GM19035 (cell line): ENCODE measurements at regions not wholly inside any gene's neighbourhood (a gene's known extent, or its start where the extent isn't known, plus 50 kb on each side); places are given as distances from the start of the nearest gene placed in this dataset.
A peak's percentile ranks its signal among the peaks of the same experiment; 100 is the strongest.
"Not testable (repeated sequence)": the region's sequence is repeated elsewhere in the genome, so short reads cannot be mapped to it uniquely, and the experiment has no call there.

Experiments
- ATAC-seq: cut with Tn5 transposase; IDR thresholded peaks from one replicate; pipeline ENCODE4 v1.9.1; 2021; ENCODE audit not compliant: unreplicated experiment

DNA sequence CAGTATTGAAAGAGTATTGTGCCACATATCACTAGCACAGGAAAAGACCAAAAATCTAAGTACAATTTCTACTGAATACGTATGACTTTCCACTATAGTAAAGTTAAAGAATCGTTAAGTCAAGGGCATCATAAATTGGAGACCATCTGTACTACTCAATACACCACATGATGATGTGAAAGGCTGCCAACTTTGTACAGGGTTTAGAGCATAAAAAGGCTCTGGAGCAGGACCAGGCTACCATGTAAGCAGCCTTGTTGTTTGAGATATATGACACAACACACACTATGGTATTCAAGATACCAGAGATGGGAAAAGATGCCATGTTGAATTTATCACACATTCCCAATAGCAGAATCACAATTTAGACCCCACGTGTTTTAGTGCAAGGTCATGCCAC is 294.9 kb upstream of the TRPC5 start:
- no peak for ATAC-seq

DNA sequence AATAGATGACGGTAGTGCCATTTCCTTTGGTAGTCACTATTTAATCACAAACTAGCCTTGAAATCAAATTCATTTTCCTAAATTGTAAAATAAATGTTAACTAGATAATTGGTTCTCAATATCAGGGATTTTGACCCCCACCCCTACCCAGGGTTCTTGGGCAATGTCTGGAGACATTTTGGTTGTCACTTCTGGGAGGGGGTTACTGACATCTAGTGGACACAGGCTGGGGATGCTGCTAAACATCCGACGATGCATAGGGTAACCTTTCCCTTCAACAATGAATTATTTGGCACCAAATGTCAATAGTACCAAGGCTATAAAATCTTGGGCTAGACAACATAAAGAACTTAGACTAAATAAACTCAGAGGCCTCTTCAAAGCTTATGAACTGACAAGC is 285.8 kb upstream of the TRPC5 start:
- no peak for ATAC-seq

DNA sequence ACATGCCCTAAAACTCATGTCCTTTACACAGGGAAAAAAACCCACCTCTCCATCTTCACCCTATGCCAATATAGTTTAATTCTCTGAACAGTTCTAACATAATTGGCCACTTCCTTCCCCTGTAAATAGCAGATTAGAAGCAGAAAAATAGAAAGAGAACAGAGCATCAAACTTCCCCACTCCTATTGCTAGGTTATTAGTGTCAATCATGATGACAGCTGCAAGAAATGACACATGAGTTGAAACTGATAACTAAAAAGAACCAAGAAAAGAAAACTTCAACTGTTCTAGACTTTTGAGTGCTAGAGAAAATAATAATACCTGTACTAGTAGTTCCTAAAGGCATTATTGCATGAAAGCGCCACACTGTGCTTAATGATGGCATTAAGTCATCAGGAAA is 284.5 kb upstream of the TRPC5 start:
- ATAC-seq: no peak

DNA sequence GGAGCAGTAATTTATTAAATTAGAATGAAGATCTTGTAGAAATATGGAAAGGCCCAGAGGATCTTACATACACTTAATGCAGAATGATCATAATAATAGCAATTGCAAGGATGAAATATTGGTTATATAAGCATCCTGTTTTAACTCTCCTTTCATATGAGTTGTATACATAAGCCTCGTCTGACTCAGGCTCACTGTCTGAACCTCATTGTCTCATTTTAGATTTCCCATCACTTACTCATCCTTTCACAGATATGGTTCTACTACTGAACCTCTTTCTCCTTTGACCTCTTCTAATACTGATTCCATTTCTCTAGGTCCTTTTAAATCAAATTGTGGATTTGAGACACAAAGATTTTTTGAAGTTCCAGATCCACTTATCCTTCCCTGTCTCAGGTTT is 277.3 kb upstream of the TRPC5 start:
- no peak for ATAC-seq

DNA sequence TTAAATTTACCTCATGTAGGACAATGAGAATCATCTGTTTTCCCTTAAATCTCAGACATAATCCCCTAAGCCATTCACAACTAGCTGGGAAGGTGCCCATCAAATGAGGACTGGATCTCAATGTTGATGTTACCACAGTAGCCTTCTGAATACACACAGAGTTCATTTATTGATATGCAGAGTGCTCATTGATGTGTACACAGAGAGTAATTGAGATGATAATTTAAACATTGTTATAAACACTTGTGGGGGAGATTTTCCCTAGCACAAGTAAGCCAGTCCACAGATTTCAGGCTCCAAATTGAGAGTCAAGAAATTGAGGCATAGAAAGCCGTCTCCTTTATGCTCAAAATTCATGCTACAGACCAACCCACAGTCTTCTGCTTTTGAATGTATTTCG is 273.4 kb upstream of the TRPC5 start:
- no peak for ATAC-seq

- no peak for ATAC-seq
These were observed 259.0 kb upstream of the TRPC5 start for GRCh38 chrX:112341598-112341997.

- no peak for ATAC-seq
These were observed 230.6 kb upstream of the TRPC5 start for GRCh38 chrX:112313201-112313600.

DNA sequence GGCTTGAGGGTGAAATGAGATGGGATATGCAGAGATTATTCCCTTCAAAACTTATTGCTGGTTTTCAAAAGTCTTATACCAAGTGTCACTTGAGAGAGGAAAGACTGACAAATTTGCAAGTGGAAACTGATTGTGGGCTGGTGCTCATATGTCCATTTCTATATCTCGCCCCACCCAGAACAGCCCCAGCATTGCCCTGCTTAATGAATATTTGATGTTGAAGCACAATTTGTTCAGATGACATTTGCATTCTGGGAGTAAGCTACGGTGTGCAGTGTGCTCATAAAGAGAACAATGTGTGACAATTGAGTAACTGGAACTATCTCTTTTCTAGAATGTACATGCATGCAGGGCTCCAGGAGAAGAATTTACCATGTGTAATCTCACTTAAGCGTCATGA is 223.5 kb upstream of the TRPC5 start:
- no peak for ATAC-seq

DNA sequence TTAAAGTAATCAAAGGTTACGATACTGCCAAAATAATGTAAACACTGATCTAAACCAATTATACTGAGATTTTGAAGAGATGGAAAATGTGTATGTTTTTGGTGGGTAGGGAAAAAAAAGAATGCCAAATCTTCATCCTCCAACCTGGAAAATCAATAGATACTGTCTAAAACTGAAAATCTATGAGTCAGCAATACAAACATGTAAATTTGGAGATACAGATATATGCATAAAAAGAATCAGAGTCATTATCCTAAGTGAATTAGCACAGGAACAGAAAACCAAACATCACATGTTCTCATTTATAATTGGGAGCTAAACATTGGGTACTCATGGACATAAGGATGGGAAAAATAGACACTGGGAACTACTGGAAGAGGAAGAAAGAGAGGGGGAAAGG is 197.4 kb upstream of the TRPC5 start:
- ATAC-seq: no peak

- ATAC-seq: no peak
These were observed 188.4 kb upstream of the TRPC5 start for GRCh38 chrX:112270991-112271390.

DNA sequence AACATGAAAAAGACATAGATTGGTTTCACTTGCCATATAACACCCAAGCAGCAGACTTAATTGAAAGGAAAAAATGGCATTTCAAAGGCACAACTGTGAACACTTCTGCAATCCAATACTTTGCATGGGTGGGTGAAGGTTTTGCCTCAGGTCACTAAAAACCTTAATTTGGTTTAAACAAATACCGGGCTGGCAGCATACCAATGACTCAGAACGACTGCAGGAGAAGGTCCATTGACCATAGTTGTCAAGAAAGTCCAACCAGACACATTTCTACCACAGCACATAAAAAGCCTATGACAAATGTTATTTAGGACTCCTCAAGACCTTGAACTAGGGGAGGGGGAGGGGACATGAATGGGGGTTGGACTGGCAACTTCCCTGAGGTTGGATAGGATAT is 183.6 kb upstream of the TRPC5 start:
- ATAC-seq: no peak

GRCh38 chrX:112259375-112259774 is 176.8 kb upstream of the TRPC5 start:
- ATAC-seq: no peak

- ATAC-seq: no peak
These were observed 172.3 kb upstream of the TRPC5 start for GRCh38 chrX:112254896-112255295.

GRCh38 chrX:112247714-112248113 is 165.1 kb upstream of the TRPC5 start:
- ATAC-seq: no peak

- no peak for ATAC-seq
These were observed 153.0 kb upstream of the TRPC5 start for GRCh38 chrX:112235547-112235946.

- ATAC-seq: no peak
These were observed 150.6 kb upstream of the TRPC5 start for GRCh38 chrX:112233164-112233563.

DNA sequence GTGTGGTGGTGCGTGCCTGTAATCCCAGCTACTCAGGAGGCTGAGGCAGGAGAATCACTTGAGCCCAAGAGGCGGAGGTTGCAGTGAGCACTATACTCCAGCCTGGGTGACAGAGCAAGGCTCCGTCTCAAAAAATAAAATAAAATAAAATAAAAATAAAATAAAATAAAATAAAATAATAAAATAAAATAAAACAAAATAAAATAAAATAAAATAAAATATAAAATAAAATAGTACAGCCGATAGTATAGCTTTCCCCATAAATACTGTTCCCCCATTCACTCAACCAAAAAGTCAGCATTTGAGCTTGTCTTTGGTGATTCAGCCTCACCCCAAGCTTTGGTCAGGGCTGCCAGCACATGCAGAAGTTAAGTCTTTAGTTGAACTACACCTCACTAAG is 144.2 kb upstream of the TRPC5 start:
- not testable (repeated sequence) for ATAC-seq

GRCh38 chrX:112223391-112223790 is 140.8 kb upstream of the TRPC5 start:
- no peak for ATAC-seq

GRCh38 chrX:112218388-112218787 is 135.8 kb upstream of the TRPC5 start:
- ATAC-seq: no peak

DNA sequence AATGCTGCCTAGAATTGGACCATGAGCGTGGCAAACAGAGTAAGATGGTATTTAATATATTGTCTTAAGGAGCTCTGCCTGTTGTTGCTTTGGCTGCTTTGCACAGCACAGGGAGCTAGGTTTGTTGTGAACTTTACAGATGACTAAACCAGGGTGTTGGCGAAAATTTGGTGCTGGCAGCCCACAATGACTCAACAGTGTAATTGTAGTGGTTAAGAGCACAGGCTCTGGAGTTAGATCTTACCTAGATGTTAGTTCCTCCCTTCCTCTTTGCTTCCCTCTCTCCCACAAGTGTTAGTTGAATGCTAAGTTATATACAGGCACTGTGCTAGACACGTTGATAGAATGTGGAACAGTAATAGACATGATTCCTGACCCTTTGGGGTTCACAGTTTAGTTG is 128.9 kb upstream of the TRPC5 start:
- peak; percentile 70 for ATAC-seq

GRCh38 chrX:112197840-112198239 is 115.3 kb upstream of the TRPC5 start:
- ATAC-seq: no peak

DNA sequence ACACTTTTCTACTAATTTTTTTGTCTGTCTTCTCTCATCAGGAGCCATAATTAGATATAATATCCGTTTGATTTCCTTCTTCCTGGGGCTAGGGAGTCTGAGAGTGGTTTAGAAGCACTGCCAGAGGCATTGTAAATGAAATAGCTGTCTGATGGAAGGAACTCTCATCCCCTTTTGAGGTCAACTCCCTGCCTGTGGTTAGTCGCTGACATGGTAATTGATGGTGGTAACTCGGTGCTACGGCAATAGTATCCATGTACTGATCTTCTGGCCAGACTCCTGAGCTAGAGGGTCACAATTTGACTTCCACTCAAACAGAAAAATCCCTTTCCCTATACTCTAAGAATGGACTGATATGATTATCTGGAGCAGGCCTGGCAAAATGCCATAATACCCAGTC is 108.1 kb upstream of the TRPC5 start:
- ATAC-seq: no peak

DNA sequence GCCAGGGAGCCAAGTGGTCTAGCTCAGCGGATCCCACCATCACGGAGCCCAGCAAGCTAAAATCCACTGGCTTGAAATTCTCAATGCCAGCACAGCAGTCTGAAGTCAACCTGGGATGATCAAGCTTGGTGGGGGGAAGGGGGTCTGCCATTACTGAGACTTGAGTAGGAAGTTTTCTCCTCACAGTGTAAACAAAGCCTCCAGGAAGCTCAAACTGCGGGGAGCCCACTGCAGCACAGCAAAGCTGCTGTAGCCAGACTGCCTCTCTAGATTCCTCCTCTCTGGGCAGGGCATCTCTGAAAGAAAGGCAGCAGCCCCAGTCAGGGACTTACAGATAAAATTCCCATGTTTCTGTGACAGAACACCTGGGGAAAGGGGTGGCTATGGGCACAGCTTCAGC is 98.8 kb upstream of the TRPC5 start:
- ATAC-seq: not testable (repeated sequence)

GRCh38 chrX:112164420-112164819 is 81.8 kb upstream of the TRPC5 start:
- ATAC-seq: peak; percentile 56
